ENCODE measurements at regions not wholly inside any gene's neighbourhood (a gene's known extent, or its start where the extent isn't known, plus 50 kb on each side); places are given as distances from the start of the nearest gene placed in this dataset.

DNA sequence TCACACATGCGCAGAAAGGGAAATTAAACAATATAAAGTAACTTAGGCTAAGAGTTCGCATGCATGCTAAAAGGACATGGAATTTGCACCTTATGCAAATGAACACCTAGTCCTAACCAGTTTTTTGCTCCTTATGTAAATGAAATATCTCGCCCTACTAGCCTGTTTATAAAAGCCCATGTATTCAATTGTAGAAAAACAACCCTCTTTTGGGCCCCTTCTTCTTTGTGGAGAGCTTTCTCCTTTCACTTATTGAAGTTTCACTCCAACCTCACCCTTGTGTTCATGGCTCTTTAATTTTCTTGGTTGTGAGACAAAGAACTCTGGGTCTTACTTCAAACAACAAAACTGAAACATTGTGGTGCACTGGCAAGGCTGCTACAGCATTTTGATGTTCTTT is 333.4 kb upstream of the ATXN7L3B start:
- no peak for TF ChIP-seq CTCF (IDR thresholded peaks at IDR 0.05; ENCODE audit: poor library complexity)
- no peak for TF ChIP-seq EZH2phosphoT487 (IDR thresholded peaks at IDR 0.05; ENCODE audit: low read depth, severe bottlenecking, unreplicated experiment)

Measured in hepatocyte (in vitro differentiated cells).